Adrenal gland (tissue), 9 donors: ENCODE measurements at regions not wholly inside any gene's neighbourhood (a gene's known extent, or its start where the extent isn't known, plus 50 kb on each side); places are given as distances from the start of the nearest gene placed in this dataset.

Source experiments
- DNase-seq, 7 donors: peaks; one replicate each; pipeline ENCODE4 v3.0.0-alpha.2; 2019 to 2020
- H3K27ac ChIP-seq, 5 donors: fragments of 200-600 bp; sonication (generic) in 4 of 5; 1 replicate in 3 of 5; 2 replicates in 2 of 5; pipeline versions ENCODE4 v1.5.1 to v1.8.0; 2016 to 2020; ENCODE audit warnings: mild to moderate bottlenecking in 1 of 5
- H3K27me3 ChIP-seq: fragments of 200-600 bp; 2 replicates; pipeline ENCODE4 v1.8.0; 2021
- H3K36me3 ChIP-seq, 2 donors: fragments of 200-600 bp; replicated peaks in 1 of 2; 1 replicate in 1 of 2; 2 replicates in 1 of 2; pipeline versions ENCODE4 v1.5.1 to v1.8.0; 2018 to 2022
- H3K4me1 ChIP-seq, 2 donors: fragments of 200-600 bp; replicated peaks in 1 of 2; 1 replicate in 1 of 2; 2 replicates in 1 of 2; pipeline versions ENCODE4 v1.5.1 to v1.8.0; 2018 to 2021
- H3K4me3 ChIP-seq, 4 donors: fragments of 200-600 bp; sonication (generic) in 3 of 4; one replicate each; pipeline ENCODE4 v1.5.1; 2016 to 2018
- H3K9me3 ChIP-seq, 3 donors: fragments of 200-600 bp; sonication (generic) in 1 of 3; replicated peaks in 1 of 3; 1 replicate in 2 of 3; 2 replicates in 1 of 3; pipeline versions ENCODE4 v1.5.1 to v1.8.0; 2016 to 2021
- CTCF ChIP-seq, 6 experiments: fragments of 450-650 bp in 4 of 6; fragments of 200-600 bp in 2 of 6; sonication (generic) in 1 of 6; IDR thresholded peaks; 1 replicate in 5 of 6; 2 replicates in 1 of 6; pipeline versions ENCODE4 v1.5.1 to v1.8.0; 2016 to 2021; ENCODE audit warnings: antibody characterized with exemption in 6 of 6, mild to moderate bottlenecking in 2 of 6, moderate library complexity in 1 of 6
- POLR2A ChIP-seq, 2 donors: fragments of 450-650 bp; IDR thresholded peaks; one replicate each; pipeline ENCODE4 v1.6.1; 2017; ENCODE audit warnings: antibody characterized with exemption in 2 of 2, mild to moderate bottlenecking in 2 of 2, moderate library complexity in 1 of 2
- WGBS, 4 donors: extraction: QIAGEN DNeasy Blood & Tissue Kit in 2 of 4; methylation state at CpG; one replicate each; pipeline versions ENCODE4 v1.1.5 to v1.1.7; 2013 to 2017; 5-methylcytosine and 5-hydroxymethylcytosine counted together
- intact Hi-C, 2 donors: fragments of 100-400 bp; cut with DNase I; formaldehyde crosslinking; loops; one replicate each; pipeline versions ENCODE4 v1.14.1 to v1.15.0; 2022 to 2023
- donor health status: healthy with polysubstance abuse.
- donor health status: Bipolar disorder and iron deficiency.
- donor health status: DM: yes; HTN: yes; CAD: no.
- donor health status: DM: no; HTN: no; CAD: no.
- donor health status: DM: no; HTN: no; CAD: no.

GRCh38 chr2:167368371-167368770, 480.1 kb downstream of the XIRP2 start:
- Histone ChIP-seq H3K36me3 (no peaks in the 10 kb centered on the region), H3K4me3 (no peak overlapping the region), H3K4me1 (no peaks in the 10 kb centered on the region), H3K27ac (no peak overlapping the region), H3K9me3 (no peaks in the 10 kb centered on the region), H3K27me3 (no peaks in the 10 kb centered on the region)
- TF ChIP-seq POLR2A (IDR thresholded peaks at IDR 0.05), result no peak
- TF ChIP-seq CTCF (IDR thresholded peaks at IDR 0.05), result no peak
- WGBS, 4 donors, result 76 to 88% (median 81%) methylated on average over 3 of the region's 3 CpGs
- no peak for DNase-seq
- intact Hi-C loops, result no loop called here

DNA sequence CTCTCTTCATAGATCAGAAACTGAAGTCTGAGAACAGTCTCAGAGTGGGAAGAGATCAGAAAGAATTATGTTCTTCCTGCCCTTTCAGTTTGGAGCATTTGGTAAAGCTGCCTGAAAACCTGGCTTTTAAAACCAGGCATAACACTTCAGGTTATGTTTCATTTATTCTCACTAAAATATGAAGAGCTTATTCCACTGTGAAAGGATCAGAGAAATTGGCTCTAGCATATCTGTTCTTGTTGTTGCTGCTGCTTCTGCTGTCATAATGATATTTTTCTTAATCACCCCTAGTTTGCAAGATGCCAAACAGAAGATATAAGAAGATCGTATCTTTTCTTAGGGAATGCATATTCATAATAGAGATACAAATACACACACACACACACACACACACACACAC, 476.9 kb downstream of the XIRP2 start:
- TF ChIP-seq POLR2A (IDR thresholded peaks at IDR 0.05) (no peak), CTCF (IDR thresholded peaks at IDR 0.05) (no peak)
- Histone ChIP-seq H3K4me1 (no peaks in the 10 kb centered on the region), H3K4me3 (no peak overlapping the region), H3K9me3 (no peaks in the 10 kb centered on the region), H3K27me3 (no peaks in the 10 kb centered on the region), H3K36me3 (no peaks in the 10 kb centered on the region), H3K27ac (no peak overlapping the region)
- intact Hi-C loops, result no loop called here
- 60 to 76% (median 74%) methylated on average over 1 of the region's 1 CpG for WGBS, 4 donors
- DNase-seq, result no peak

GRCh38 chr2:167361426-167361825, 473.1 kb downstream of the XIRP2 start:
- H3K36me3 ChIP-seq, result no peaks in the 10 kb centered on the region
- no peaks in the 10 kb centered on the region for H3K27me3 ChIP-seq
- DNase-seq, result no peak
- H3K4me1 ChIP-seq, result no peaks in the 10 kb centered on the region
- intact Hi-C loops, result no loop called here
- H3K27ac ChIP-seq, result no peak overlapping the region
- TF ChIP-seq POLR2A (IDR thresholded peaks at IDR 0.05) (no peak), CTCF (IDR thresholded peaks at IDR 0.05) (no peak)
- 38 to 62% (median 39%) methylated on average over 2 of the region's 2 CpGs for WGBS, 4 donors
- no peaks in the 10 kb centered on the region for H3K9me3 ChIP-seq
- no peak overlapping the region for H3K4me3 ChIP-seq

GRCh38 chr2:167355821-167356220, 467.5 kb downstream of the XIRP2 start:
- TF ChIP-seq CTCF (IDR thresholded peaks at IDR 0.05) (no peak), POLR2A (IDR thresholded peaks at IDR 0.05) (no peak)
- Histone ChIP-seq H3K36me3 (no peaks in the 10 kb centered on the region), H3K27me3 (no peaks in the 10 kb centered on the region), H3K27ac (no peak overlapping the region), H3K9me3 (no peaks in the 10 kb centered on the region), H3K4me3 (no peak overlapping the region), H3K4me1 (no peaks in the 10 kb centered on the region)
- DNase-seq, result no peak
- intact Hi-C loops, result no loop called here
